Activated T-cell treated with anti-CD3 and anti-CD28 coated beads for 1 hour (primary cell): ENCODE measurements at regions not wholly inside any gene's neighbourhood (a gene's known extent, or its start where the extent isn't known, plus 50 kb on each side); places are given as distances from the start of the nearest gene placed in this dataset.

Experiments used
- DNase-seq: peaks from one replicate; pipeline ENCODE4 v3.0.0-alpha.2; 2020; ENCODE audit warnings: low read depth

GRCh38 chr1:34701326-34702060 lies 53.4 kb upstream of the GJB5 start:
- DNase-seq, result no peak
